Hepatocyte (in vitro differentiated cells): ENCODE measurements at regions not wholly inside any gene's neighbourhood (a gene's known extent, or its start where the extent isn't known, plus 50 kb on each side); places are given as distances from the start of the nearest gene placed in this dataset.

ENCODE experiments used
- DNase-seq: peaks from one replicate; pipeline ENCODE4 v3.0.0-alpha.2; 2016; ENCODE audit warnings: low spot score
- H2AFZ ChIP-seq: fragments of 200-600 bp; sonication (generic); 2 replicates; pipeline ENCODE4 v1.6.0; 2016; ENCODE audit warnings: antibody characterized with exemption, mild to moderate bottlenecking
- H3K27ac ChIP-seq: fragments of 200-600 bp; sonication (generic); 2 replicates; pipeline ENCODE4 v1.5.1; 2016; ENCODE audit warnings: mild to moderate bottlenecking
- H3K27me3 ChIP-seq: fragments of 200-600 bp; sonication (generic); 2 replicates; pipeline ENCODE4 v1.6.1; 2016
- H3K36me3 ChIP-seq: fragments of 200-600 bp; sonication (generic); replicated peaks from 2 replicates; pipeline ENCODE4 v1.5.1; 2016; ENCODE audit warnings: low read depth; ENCODE audit not compliant: insufficient read depth
- H3K4me1 ChIP-seq: fragments of 200-600 bp; sonication (generic); 2 replicates; pipeline ENCODE4 v1.5.1; 2016; ENCODE audit warnings: mild to moderate bottlenecking, moderate library complexity; ENCODE audit not compliant: insufficient read depth
- H3K4me2 ChIP-seq: fragments of 200-600 bp; sonication (generic); 2 replicates; pipeline ENCODE4 v1.6.0; 2016
- H3K4me3 ChIP-seq: fragments of 200-600 bp; sonication (generic); 2 replicates; pipeline ENCODE4 v1.5.1; 2016; ENCODE audit warnings: mild to moderate bottlenecking
- H3K79me2 ChIP-seq: fragments of 200-600 bp; sonication (generic); 2 replicates; pipeline ENCODE4 v1.6.0; 2017; ENCODE audit warnings: mild to moderate bottlenecking
- H3K9me2 ChIP-seq: fragments of 200-600 bp; sonication (generic); replicated peaks from 2 replicates; pipeline ENCODE4 v1.6.0; 2017; ENCODE audit warnings: mild to moderate bottlenecking; ENCODE audit not compliant: insufficient read depth
- H3K9me3 ChIP-seq: fragments of 200-600 bp; sonication (generic); 2 replicates; pipeline ENCODE4 v1.5.1; 2016; ENCODE audit warnings: low read depth, mild to moderate bottlenecking
- H4K20me1 ChIP-seq: fragments of 200-600 bp; sonication (generic); 2 replicates; pipeline ENCODE4 v1.6.0; 2016; ENCODE audit warnings: mild to moderate bottlenecking; ENCODE audit not compliant: insufficient read depth, poor library complexity, severe bottlenecking
- EZH2 ChIP-seq: fragments of 200-600 bp; sonication (generic); IDR thresholded peaks from 2 replicates; pipeline ENCODE4 v1.6.1; 2016; ENCODE audit warnings: antibody characterized with exemption, mild to moderate bottlenecking, borderline replicate concordance
- EZH2phosphoT487 ChIP-seq: fragments of 200-600 bp; sonication (generic); IDR thresholded peaks from one replicate; pipeline ENCODE4 v1.6.1; 2018; ENCODE audit warnings: antibody characterized with exemption, mild to moderate bottlenecking, low read depth, moderate library complexity; ENCODE audit not compliant: unreplicated experiment, severe bottlenecking
- WGBS: methylation state at CpG from one replicate; pipeline ENCODE4 v1.1.6; 2016; ENCODE audit warnings: low lambda C conversion rate; ENCODE audit errors: missing lambda C conversion rate; 5-methylcytosine and 5-hydroxymethylcytosine counted together
- TF ChIP-seq, protein P1 (sequence below): fragments of 200-600 bp; sonication (generic); IDR thresholded peaks from 2 replicates; pipeline ENCODE4 v1.5.1; 2016; ENCODE audit warnings: antibody characterized with exemption, mild to moderate bottlenecking; ENCODE audit not compliant: poor library complexity

- Histone ChIP-seq H3K27me3 (no peaks in the 10 kb centered on the region), H3K36me3 (no peaks in the 10 kb centered on the region), H3K79me2 (no peaks in the 10 kb centered on the region), H3K9me2 (no peaks in the 10 kb centered on the region), H4K20me1 (no peaks in the 10 kb centered on the region), H3K9me3 (no peaks in the 10 kb centered on the region), H3K4me1 (peaks cover 23% of the 10 kb centered on the region), H3K4me2 (no peak overlapping the region), H3K27ac (no peak overlapping the region), H2AFZ (no peak overlapping the region), H3K4me3 (no peak overlapping the region)
- TF ChIP-seq EZH2phosphoT487 (no peak), EZH2 (no peak)
- TF ChIP-seq, protein P1, sequence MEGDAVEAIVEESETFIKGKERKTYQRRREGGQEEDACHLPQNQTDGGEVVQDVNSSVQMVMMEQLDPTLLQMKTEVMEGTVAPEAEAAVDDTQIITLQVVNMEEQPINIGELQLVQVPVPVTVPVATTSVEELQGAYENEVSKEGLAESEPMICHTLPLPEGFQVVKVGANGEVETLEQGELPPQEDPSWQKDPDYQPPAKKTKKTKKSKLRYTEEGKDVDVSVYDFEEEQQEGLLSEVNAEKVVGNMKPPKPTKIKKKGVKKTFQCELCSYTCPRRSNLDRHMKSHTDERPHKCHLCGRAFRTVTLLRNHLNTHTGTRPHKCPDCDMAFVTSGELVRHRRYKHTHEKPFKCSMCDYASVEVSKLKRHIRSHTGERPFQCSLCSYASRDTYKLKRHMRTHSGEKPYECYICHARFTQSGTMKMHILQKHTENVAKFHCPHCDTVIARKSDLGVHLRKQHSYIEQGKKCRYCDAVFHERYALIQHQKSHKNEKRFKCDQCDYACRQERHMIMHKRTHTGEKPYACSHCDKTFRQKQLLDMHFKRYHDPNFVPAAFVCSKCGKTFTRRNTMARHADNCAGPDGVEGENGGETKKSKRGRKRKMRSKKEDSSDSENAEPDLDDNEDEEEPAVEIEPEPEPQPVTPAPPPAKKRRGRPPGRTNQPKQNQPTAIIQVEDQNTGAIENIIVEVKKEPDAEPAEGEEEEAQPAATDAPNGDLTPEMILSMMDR = no peak
- no peak for DNase-seq
Observed at GRCh38 chr1:234884701-234885100, 243.9 kb downstream of the TOMM20 start.

DNA sequence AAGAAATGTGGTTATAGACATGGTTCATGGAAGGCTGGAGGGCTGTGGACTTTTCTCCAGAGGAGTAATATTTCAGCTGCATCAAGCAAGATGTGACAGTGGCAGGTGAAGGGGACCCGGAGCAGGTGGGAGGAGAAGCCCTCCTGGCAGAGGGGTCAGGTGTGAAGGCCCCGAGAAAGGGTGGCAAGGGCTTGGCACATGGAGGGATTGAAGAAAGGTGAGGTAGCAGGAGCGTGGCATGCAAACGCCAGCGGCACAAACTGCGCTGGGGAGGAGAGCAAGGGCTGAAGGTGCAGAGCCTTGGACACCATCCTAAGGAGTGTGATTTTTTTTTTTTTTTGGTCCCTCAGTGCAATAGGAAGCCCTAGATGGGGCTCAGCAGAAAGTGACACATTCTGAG is 244.6 kb downstream of the TOMM20 start:
- no peak overlapping the region for H2AFZ ChIP-seq
- H3K36me3 ChIP-seq = no peaks in the 10 kb centered on the region
- no peak for DNase-seq
- no peak overlapping the region for H3K4me2 ChIP-seq
- peaks cover 23% of the 10 kb centered on the region for H3K4me1 ChIP-seq
- H4K20me1 ChIP-seq = no peaks in the 10 kb centered on the region
- 96% methylated on average over 6 of the region's 6 CpGs for WGBS
- no peaks in the 10 kb centered on the region for H3K27me3 ChIP-seq
- TF ChIP-seq, protein P1 = no peak
- no peak for TF ChIP-seq EZH2
- no peak for TF ChIP-seq EZH2phosphoT487
- H3K27ac ChIP-seq = no peak overlapping the region
- H3K79me2 ChIP-seq = no peaks in the 10 kb centered on the region
- no peaks in the 10 kb centered on the region for H3K9me3 ChIP-seq
- H3K4me3 ChIP-seq = no peak overlapping the region
- H3K9me2 ChIP-seq = no peaks in the 10 kb centered on the region

DNA sequence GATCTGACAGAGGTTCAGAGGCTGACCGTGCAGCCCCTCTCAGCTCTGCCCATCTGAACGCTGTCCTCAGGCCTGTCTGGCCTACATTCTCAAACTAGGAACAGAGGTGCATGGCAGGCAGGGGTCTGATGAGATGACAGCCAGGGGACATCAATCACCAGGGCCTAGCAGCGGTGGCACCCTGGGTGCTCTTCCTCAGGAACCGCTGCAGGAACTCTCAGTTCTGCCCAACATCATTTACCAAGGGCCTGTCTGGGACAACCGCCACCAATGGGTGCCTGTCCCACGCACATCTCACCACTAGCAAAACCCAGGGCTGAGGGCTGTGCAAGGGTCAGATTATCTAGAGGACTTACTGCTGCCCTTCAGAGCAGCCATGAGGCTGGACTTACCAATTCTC is 245.7 kb downstream of the TOMM20 start:
- no peaks in the 10 kb centered on the region for H3K36me3 ChIP-seq
- no peaks in the 10 kb centered on the region for H4K20me1 ChIP-seq
- H3K4me2 ChIP-seq = no peak overlapping the region
- no peaks in the 10 kb centered on the region for H3K9me2 ChIP-seq
- H3K27ac ChIP-seq = no peak overlapping the region
- peaks cover 22% of the 10 kb centered on the region for H3K4me1 ChIP-seq
- DNase-seq = no peak
- H3K9me3 ChIP-seq = no peaks in the 10 kb centered on the region
- 99% methylated on average over 6 of the region's 6 CpGs for WGBS
- H3K79me2 ChIP-seq = no peaks in the 10 kb centered on the region
- no peak overlapping the region for H3K4me3 ChIP-seq
- H2AFZ ChIP-seq = no peak overlapping the region
- H3K27me3 ChIP-seq = no peaks in the 10 kb centered on the region
- TF ChIP-seq EZH2phosphoT487 = no peak
- TF ChIP-seq, protein P1 = no peak
- TF ChIP-seq EZH2 = no peak
